Tibial nerve (tissue), 4 donors: ENCODE measurements at regions not wholly inside any gene's neighbourhood (a gene's known extent, or its start where the extent isn't known, plus 50 kb on each side); places are given as distances from the start of the nearest gene placed in this dataset.

ENCODE experiments used
- DNase-seq, 2 donors: peaks; one replicate each; pipeline ENCODE4 v3.0.0-alpha.2; 2019; ENCODE audit warnings: low spot score in 2 of 2
- H3K27ac ChIP-seq, 4 donors: fragments of 200-600 bp; sonication (generic) in 3 of 4; one replicate each; pipeline ENCODE4 v1.5.1; 2017 to 2019; ENCODE audit warnings: mild to moderate bottlenecking in 1 of 4
- H3K27me3 ChIP-seq, 2 donors: fragments of 200-600 bp; sonication (generic) in 1 of 2; one replicate each; pipeline versions ENCODE4 v1.5.1 to v1.6.0; 2017 to 2019
- H3K36me3 ChIP-seq, 3 donors: fragments of 200-600 bp; sonication (generic); one replicate each; pipeline ENCODE4 v1.5.1; 2018 to 2019
- H3K4me1 ChIP-seq, 4 donors: fragments of 200-600 bp; sonication (generic) in 3 of 4; one replicate each; pipeline ENCODE4 v1.5.1; 2017 to 2019
- H3K4me3 ChIP-seq, 4 donors: fragments of 200-600 bp; sonication (generic) in 3 of 4; one replicate each; pipeline ENCODE4 v1.5.1; 2017 to 2019; ENCODE audit warnings: mild to moderate bottlenecking in 1 of 4, moderate library complexity in 1 of 4
- H3K9me3 ChIP-seq, 4 donors: fragments of 200-600 bp; sonication (generic) in 3 of 4; one replicate each; pipeline ENCODE4 v1.5.1; 2017 to 2019
- CTCF ChIP-seq, 5 experiments: fragments of 200-600 bp in 3 of 5; fragments of 450-650 bp in 2 of 5; sonication (generic) in 3 of 5; IDR thresholded peaks; one replicate each; pipeline ENCODE4 v1.5.1; 2016 to 2019; ENCODE audit warnings: antibody characterized with exemption in 5 of 5, mild to moderate bottlenecking in 3 of 5, moderate library complexity in 2 of 5
- EP300 ChIP-seq, 2 donors: sonication (generic); formaldehyde crosslinking; IDR thresholded peaks; one replicate each; pipeline ENCODE4 v1.6.1; 2017; ENCODE audit warnings: antibody characterized with exemption in 2 of 2, mild to moderate bottlenecking in 1 of 2
- POLR2A ChIP-seq, 2 donors: fragments of 450-650 bp; IDR thresholded peaks; one replicate each; pipeline ENCODE4 v1.6.1; 2017; ENCODE audit warnings: antibody characterized with exemption in 2 of 2, mild to moderate bottlenecking in 2 of 2, moderate library complexity in 2 of 2
- WGBS, 2 donors: methylation state at CpG; one replicate each; pipeline ENCODE4 v1.1.5; 2018; 5-methylcytosine and 5-hydroxymethylcytosine counted together

GRCh38 chr3:1962396-1963088, 136.1 kb upstream of the CNTN4 start:
- 88% methylated on average over 8 of the region's 8 CpGs for WGBS, 2 donors
- no peak for DNase-seq
- Histone ChIP-seq H3K36me3 (no peaks in the 10 kb centered on the region), H3K9me3 (no peaks in the 10 kb centered on the region), H3K27me3 (no peaks in the 10 kb centered on the region), H3K4me1 (no peaks in the 10 kb centered on the region), H3K27ac (no peak overlapping the region), H3K4me3 (no peak overlapping the region)
- TF ChIP-seq CTCF (IDR thresholded peaks at IDR 0.05) (no peak), POLR2A (IDR thresholded peaks at IDR 0.05) (no peak), EP300 (IDR thresholded peaks at IDR 0.05) (no peak)

GRCh38 chr3:1963896-1964295, 134.8 kb upstream of the CNTN4 start:
- DNase-seq = no peak
- TF ChIP-seq CTCF (IDR thresholded peaks at IDR 0.05) = no peak
- no peak for TF ChIP-seq POLR2A (IDR thresholded peaks at IDR 0.05)
- TF ChIP-seq EP300 (IDR thresholded peaks at IDR 0.05) = no peak
- Histone ChIP-seq H3K27ac (no peak overlapping the region), H3K4me3 (no peak overlapping the region), H3K36me3 (no peaks in the 10 kb centered on the region), H3K4me1 (no peaks in the 10 kb centered on the region), H3K27me3 (no peaks in the 10 kb centered on the region), H3K9me3 (no peaks in the 10 kb centered on the region)
- WGBS, 2 donors = 67 to 79% methylated on average over 3 of the region's 3 CpGs

GRCh38 chr3:1967525-1967924, 131.1 kb upstream of the CNTN4 start:
- Histone ChIP-seq H3K4me3 (no peak overlapping the region), H3K4me1 (no peaks in the 10 kb centered on the region), H3K36me3 (no peaks in the 10 kb centered on the region), H3K9me3 (no peaks in the 10 kb centered on the region), H3K27ac (no peak overlapping the region), H3K27me3 (no peaks in the 10 kb centered on the region)
- 67 to 71% methylated on average over 2 of the region's 2 CpGs for WGBS, 2 donors
- no peak for DNase-seq
- TF ChIP-seq CTCF (IDR thresholded peaks at IDR 0.05) = no peak
- no peak for TF ChIP-seq POLR2A (IDR thresholded peaks at IDR 0.05)
- no peak for TF ChIP-seq EP300 (IDR thresholded peaks at IDR 0.05)

GRCh38 chr3:1969281-1969680, 129.4 kb upstream of the CNTN4 start:
- H3K27me3 ChIP-seq = no peaks in the 10 kb centered on the region
- TF ChIP-seq EP300 (IDR thresholded peaks at IDR 0.05) = no peak
- TF ChIP-seq CTCF (IDR thresholded peaks at IDR 0.05) = no peak
- no peak for TF ChIP-seq POLR2A (IDR thresholded peaks at IDR 0.05)
- no peak overlapping the region for H3K4me3 ChIP-seq
- no peak for DNase-seq
- WGBS, 2 donors = 32 to 39% methylated on average over 2 of the region's 2 CpGs
- no peak overlapping the region for H3K27ac ChIP-seq
- H3K4me1 ChIP-seq = no peaks in the 10 kb centered on the region
- H3K9me3 ChIP-seq = peaks cover 0 to 12% (median 0%) of the 10 kb centered on the region in 4 donors
- no peaks in the 10 kb centered on the region for H3K36me3 ChIP-seq

- no peak for DNase-seq
- Histone ChIP-seq H3K4me3 (no peak overlapping the region), H3K27me3 (no peaks in the 10 kb centered on the region), H3K36me3 (no peaks in the 10 kb centered on the region), H3K27ac (no peak overlapping the region), H3K9me3 (peaks cover 0 to 12% (median 0%) of the 10 kb centered on the region in 4 donors), H3K4me1 (no peaks in the 10 kb centered on the region)
- 46 to 73% methylated on average over 1 of the region's 1 CpG for WGBS, 2 donors
- no peak for TF ChIP-seq EP300 (IDR thresholded peaks at IDR 0.05)
- TF ChIP-seq POLR2A (IDR thresholded peaks at IDR 0.05) = no peak
- no peak for TF ChIP-seq CTCF (IDR thresholded peaks at IDR 0.05)
Observed at GRCh38 chr3:1971780-1972179, 126.9 kb upstream of the CNTN4 start.
